SIG-M5 treated with dmso at 0.1 percent for 504 hours (cell line): ENCODE measurements at regions not wholly inside any gene's neighbourhood (a gene's known extent, or its start where the extent isn't known, plus 50 kb on each side); places are given as distances from the start of the nearest gene placed in this dataset.
"Not testable (repeated sequence)": the region's sequence is repeated elsewhere in the genome, so short reads cannot be mapped to it uniquely, and the experiment has no call there.

Source experiments
- DNase-seq: peaks from one replicate; lab custom pipeline; 2025; ENCODE audit not compliant: unreplicated experiment; lab: John Stamatoyannopoulos, UW

DNA sequence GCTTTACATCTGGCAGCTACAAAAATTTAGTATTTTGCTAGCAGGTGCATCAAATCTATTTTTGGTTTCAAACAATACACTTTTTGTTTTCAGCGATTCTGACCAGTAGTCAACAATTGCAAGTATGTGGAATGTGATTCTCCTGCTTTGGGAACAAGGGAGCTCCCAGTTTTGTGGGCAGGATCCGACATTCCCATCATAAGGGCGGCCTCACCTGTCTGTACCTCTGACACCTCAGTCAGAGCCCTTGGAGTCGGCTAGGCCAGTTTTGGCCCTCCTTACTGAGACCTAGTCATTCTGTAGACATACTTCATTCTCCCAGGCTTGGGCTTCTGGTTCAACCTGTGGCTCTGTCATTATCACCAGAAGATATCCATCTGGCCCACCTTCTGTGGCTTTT lies 269.0 kb upstream of the PLGLB2 start:
- not testable (repeated sequence) for DNase-seq

GRCh38 chr2:87483093-87483680 lies 264.7 kb upstream of the PLGLB2 start:
- not testable (repeated sequence) for DNase-seq

DNA sequence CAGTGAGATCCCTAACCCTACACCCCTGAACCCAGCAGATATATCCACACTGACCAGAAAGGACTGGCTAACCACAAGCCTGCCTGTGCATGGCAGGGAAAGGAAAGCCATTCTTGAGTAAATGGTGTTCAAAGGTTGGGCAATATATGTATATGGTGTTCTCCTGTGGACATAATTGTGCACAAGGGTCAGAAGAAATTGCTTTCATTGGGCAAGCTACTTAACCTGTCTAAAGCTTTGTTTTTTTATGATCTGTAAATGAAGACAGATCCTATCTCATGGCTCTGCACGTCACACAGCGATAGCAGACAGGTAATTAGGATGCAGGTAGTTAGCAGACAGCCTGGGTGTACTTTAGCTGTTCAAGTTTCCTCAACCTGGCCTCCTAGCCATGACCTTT lies 263.5 kb upstream of the PLGLB2 start:
- not testable (repeated sequence) for DNase-seq

- DNase-seq: not testable (repeated sequence)
These were observed 262.4 kb upstream of the PLGLB2 start for GRCh38 chr2:87485455-87485854.

- not testable (repeated sequence) for DNase-seq
These were observed 262.0 kb upstream of the PLGLB2 start for GRCh38 chr2:87485884-87486283.

DNA sequence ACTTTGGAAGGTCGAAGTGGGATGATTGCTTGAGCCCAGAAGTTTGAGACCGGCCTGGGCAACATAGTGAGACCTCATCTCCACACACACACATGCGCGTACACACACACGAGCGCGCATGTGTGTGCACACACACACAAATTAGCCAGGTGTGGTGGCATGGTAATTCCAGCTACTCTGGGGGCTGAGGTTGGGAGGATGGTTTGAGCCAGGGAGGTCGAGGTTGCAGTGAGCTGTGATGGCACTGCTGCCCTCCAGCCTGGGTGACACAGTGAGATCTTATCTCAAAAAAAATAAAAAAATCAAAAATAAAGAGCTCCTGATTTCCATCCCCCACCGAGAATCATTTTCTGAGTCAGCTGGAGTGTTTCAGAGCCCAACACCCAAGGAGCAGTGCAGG lies 261.5 kb upstream of the PLGLB2 start:
- DNase-seq: not testable (repeated sequence)

GRCh38 chr2:87488021-87488420 lies 259.9 kb upstream of the PLGLB2 start:
- not testable (repeated sequence) for DNase-seq

GRCh38 chr2:87488991-87489390 lies 258.9 kb upstream of the PLGLB2 start:
- not testable (repeated sequence) for DNase-seq

GRCh38 chr2:87494846-87495245 lies 253.0 kb upstream of the PLGLB2 start:
- DNase-seq: not testable (repeated sequence)

- DNase-seq: not testable (repeated sequence)
These were observed 252.4 kb upstream of the PLGLB2 start for GRCh38 chr2:87495455-87495854.

- not testable (repeated sequence) for DNase-seq
These were observed 251.6 kb upstream of the PLGLB2 start for GRCh38 chr2:87496036-87497006.

GRCh38 chr2:87497135-87497534 lies 250.8 kb upstream of the PLGLB2 start:
- DNase-seq: not testable (repeated sequence)

DNA sequence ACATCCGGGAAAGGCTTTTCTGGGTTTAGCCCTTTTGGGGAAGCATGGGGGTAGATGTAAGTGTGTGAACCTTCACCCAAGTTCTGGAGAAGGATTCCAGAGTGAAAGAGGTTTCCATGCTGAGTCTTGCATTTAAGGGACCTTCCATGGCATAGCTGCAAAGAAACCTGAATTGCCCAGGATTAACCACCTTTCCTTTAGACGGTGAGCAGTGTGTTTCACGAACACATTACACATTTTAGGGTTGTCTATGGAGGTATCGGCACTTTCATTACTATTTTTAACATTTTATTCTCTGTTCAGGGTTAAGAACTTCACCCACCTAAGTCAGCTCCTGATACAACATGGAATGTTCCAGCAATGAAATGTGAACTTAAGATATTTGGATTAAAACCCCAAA lies 250.2 kb upstream of the PLGLB2 start:
- DNase-seq: not testable (repeated sequence)

DNA sequence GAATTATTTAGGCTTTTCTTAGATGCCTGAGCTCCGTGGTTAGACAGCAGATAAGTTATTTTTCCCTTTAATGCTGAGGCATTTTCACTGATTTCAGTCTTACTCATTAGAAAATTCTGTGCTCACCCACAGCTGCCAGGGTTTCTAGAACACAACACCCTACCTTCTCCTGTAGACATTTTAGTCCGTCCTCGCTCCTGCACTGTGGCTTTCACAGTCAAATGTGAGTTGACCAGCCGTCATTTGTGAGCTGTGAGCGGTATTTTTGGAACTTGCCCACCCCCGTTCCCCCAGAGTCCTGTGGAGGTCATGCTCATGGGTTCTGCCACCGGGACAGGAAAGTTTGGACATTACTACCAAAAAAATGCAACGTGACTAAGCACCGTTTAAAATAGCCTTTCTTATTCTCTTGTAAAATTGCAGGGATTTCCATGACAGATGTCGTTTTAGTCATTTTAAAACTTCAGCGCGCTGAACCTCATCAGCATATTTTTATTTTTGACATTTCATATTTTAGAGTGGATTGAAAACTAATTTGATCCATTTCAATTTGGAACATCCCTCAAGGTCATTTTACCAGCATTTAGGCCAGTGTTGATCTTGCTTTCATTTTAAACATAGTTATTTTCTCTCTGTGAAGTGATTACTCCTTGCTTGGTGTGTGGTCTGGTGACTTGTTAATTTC lies 249.6 kb upstream of the PLGLB2 start:
- DNase-seq: not testable (repeated sequence)

- DNase-seq: not testable (repeated sequence)
These were observed 249.0 kb upstream of the PLGLB2 start for GRCh38 chr2:87498854-87499238.

DNA sequence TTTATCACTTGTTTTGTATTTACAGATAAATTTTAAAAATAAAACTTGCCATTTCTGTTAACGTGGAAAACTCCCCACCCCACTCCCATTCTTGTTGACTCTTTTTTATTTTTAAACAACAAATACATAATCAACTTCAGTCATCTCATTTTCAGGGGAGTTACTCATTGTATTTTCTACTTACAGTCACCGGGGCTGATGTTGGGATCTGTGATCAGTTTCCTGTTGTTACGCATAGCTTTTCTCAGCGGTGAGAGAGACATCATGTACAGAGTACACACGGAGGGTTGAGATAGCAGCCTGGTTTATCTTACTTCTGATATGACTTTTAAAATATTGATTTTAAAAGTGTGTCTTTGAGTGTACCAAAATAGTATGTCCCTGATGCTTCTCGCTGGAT lies 248.0 kb upstream of the PLGLB2 start:
- DNase-seq: not testable (repeated sequence)

- DNase-seq: not testable (repeated sequence)
These were observed 247.5 kb upstream of the PLGLB2 start for GRCh38 chr2:87500421-87500820.

DNA sequence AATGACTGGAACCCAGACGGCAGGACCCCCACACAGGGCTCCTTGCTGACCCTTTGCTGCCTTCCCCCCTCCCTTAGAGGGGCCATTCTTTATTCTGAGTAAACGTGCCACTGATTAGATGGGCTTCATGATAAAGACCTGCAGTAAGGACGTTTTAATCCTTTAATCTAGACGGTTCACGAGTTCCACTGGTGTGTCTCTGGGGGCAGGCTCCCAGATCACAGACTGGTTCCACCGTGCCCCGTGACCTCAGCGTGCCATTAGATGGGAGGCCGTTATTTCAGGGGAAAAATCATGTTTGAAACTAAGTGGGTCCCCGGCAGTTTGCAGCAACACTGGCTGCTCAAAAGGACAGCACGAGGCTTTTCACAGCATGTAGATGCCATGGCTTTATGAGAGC lies 246.9 kb upstream of the PLGLB2 start:
- DNase-seq: not testable (repeated sequence)

- not testable (repeated sequence) for DNase-seq
These were observed 244.9 kb upstream of the PLGLB2 start for GRCh38 chr2:87502948-87503347.

DNA sequence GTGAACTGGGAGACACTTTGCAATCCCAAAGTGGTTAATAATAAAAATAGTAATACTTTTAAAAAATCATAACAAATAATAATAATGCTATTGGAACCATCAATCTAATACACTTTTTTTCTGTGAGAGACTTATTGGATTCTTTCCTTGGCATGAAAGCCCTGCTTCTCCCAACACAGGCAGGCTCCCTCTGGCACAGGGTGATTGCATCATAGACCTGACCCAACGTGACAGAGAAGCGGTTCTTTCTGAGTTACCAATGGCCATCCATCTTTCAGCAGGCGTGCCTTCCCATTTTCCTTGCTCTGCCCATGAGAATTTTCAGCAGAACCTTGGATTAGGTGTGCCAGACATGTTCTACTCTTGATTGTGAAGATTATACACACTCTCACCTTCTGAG lies 242.6 kb upstream of the PLGLB2 start:
- DNase-seq: not testable (repeated sequence)

GRCh38 chr2:87505909-87506308 lies 242.0 kb upstream of the PLGLB2 start:
- not testable (repeated sequence) for DNase-seq
